ENCODE measurements at regions not wholly inside any gene's neighbourhood (a gene's known extent, or its start where the extent isn't known, plus 50 kb on each side); places are given as distances from the start of the nearest gene placed in this dataset.

GRCh38 chr6:166221636-166222035, 54.0 kb upstream of the TBXT start:
- TF ChIP-seq YY1 (IDR thresholded peaks at IDR 0.05; ENCODE audit: insufficient read depth, insufficient read length), result no peak
- no peak for TF ChIP-seq SUZ12 (IDR thresholded peaks at IDR 0.05; ENCODE audit: extremely low read depth, insufficient read depth, insufficient read length)

Measured in NT2/D1 (cell line).